ENCODE measurements at regions not wholly inside any gene's neighbourhood (a gene's known extent, or its start where the extent isn't known, plus 50 kb on each side); places are given as distances from the start of the nearest gene placed in this dataset.

- H3K27ac ChIP-seq, result no peak overlapping the region
- intact Hi-C loops (cut with DNase I; ENCODE audit: low total_unique reads), result no loop called here
- no peaks in the 10 kb centered on the region for H3K36me3 ChIP-seq
- TF ChIP-seq CTCF (IDR thresholded peaks at IDR 0.05) (no peak), POLR2A (IDR thresholded peaks at IDR 0.05) (no peak)
- H3K9me3 ChIP-seq, result no peaks in the 10 kb centered on the region
- no peaks in the 10 kb centered on the region for H3K4me1 ChIP-seq
- no peak overlapping the region for H3K4me3 ChIP-seq
- no peaks in the 10 kb centered on the region for H3K27me3 ChIP-seq
- no peak for DNase-seq
These were observed 232.0 kb upstream of the GSE1 start for GRCh38 chr16:85380905-85381737.

- no peak for DNase-seq
- Histone ChIP-seq H3K36me3 (no peaks in the 10 kb centered on the region), H3K27ac (peak overlapping the region in 1 of 2 donors; percentile 35), H3K9me3 (no peaks in the 10 kb centered on the region), H3K4me3 (no peak overlapping the region), H3K4me1 (no peaks in the 10 kb centered on the region), H3K27me3 (no peaks in the 10 kb centered on the region)
- intact Hi-C loops (cut with DNase I; ENCODE audit: low total_unique reads), result no loop called here
- no peak for TF ChIP-seq POLR2A (IDR thresholded peaks at IDR 0.05)
- no peak for TF ChIP-seq CTCF (IDR thresholded peaks at IDR 0.05)
These were observed 231.2 kb upstream of the GSE1 start for GRCh38 chr16:85381738-85382592.

- DNase-seq, result no peak
- intact Hi-C loops (cut with DNase I; ENCODE audit: low total_unique reads), result no loop called here
- H3K36me3 ChIP-seq, result no peaks in the 10 kb centered on the region
- TF ChIP-seq CTCF (IDR thresholded peaks at IDR 0.05) (no peak), POLR2A (IDR thresholded peaks at IDR 0.05) (no peak)
- H3K27ac ChIP-seq, result no peak overlapping the region
- no peak overlapping the region for H3K4me3 ChIP-seq
- no peaks in the 10 kb centered on the region for H3K9me3 ChIP-seq
- H3K4me1 ChIP-seq, result no peaks in the 10 kb centered on the region
- H3K27me3 ChIP-seq, result no peaks in the 10 kb centered on the region
These were observed 230.4 kb upstream of the GSE1 start for GRCh38 chr16:85382717-85383118.

- intact Hi-C loops (cut with DNase I; ENCODE audit: low total_unique reads), result no loop called here
- Histone ChIP-seq H3K27ac (no peak overlapping the region), H3K9me3 (no peaks in the 10 kb centered on the region), H3K4me3 (no peak overlapping the region), H3K4me1 (no peaks in the 10 kb centered on the region), H3K36me3 (no peaks in the 10 kb centered on the region), H3K27me3 (no peaks in the 10 kb centered on the region)
- no peak for DNase-seq
- TF ChIP-seq POLR2A (IDR thresholded peaks at IDR 0.05) (no peak), CTCF (IDR thresholded peaks at IDR 0.05) (no peak)
These were observed 229.0 kb upstream of the GSE1 start for GRCh38 chr16:85383836-85384832.

Data from uterus (tissue), 3 donors.